SK-N-SH (cell line): ENCODE measurements at regions not wholly inside any gene's neighbourhood (a gene's known extent, or its start where the extent isn't known, plus 50 kb on each side); places are given as distances from the start of the nearest gene placed in this dataset.

Experiments
- CTCF ChIA-PET: fragments of 300-600, 350-600 bp; formaldehyde crosslinking; extraction: SDS; loops from one replicate; lab custom pipeline; 2021; lab: Yijun Ruan, JAX
- POLR2A ChIA-PET: fragments of 350-600 bp; sonication (Branson Sonifier 250); formaldehyde crosslinking; extraction: SDS; loops from one replicate; lab custom pipeline; 2020; ENCODE audit warnings: antibody characterized with exemption, inconsistent platforms; lab: Yijun Ruan, JAX
- DNase-seq: peaks from one replicate; pipeline ENCODE4 v3.0.0; 2012
- H2AFZ ChIP-seq: fragments of 200-600 bp; sonication (generic); 2 replicates; pipeline ENCODE4 v1.8.1; 2016; ENCODE audit warnings: antibody characterized with exemption, mild to moderate bottlenecking, low read depth
- H3F3A ChIP-seq: fragments of 200-600 bp; sonication (generic); replicated peaks from 2 replicates; pipeline ENCODE3; 2016; ENCODE audit warnings: antibody characterized with exemption, mild to moderate bottlenecking; ENCODE audit not compliant: insufficient read depth
- H3K27ac ChIP-seq, 2 experiments: fragments of 200-500 bp in 1 of 2; fragments of 200-600 bp in 1 of 2; sonication (Bioruptor generic) in 1 of 2; sonication (generic), shearing (Covaris generic) in 1 of 2; 2 replicates each; pipeline versions ENCODE4 v1.5.1 to v1.6.1; 2014 to 2016; ENCODE audit warnings: low read depth in 2 of 2, inconsistent platforms in 1 of 2, low read length in 1 of 2, mild to moderate bottlenecking in 1 of 2, mixed read lengths in 1 of 2
- H3K27me3 ChIP-seq: fragments of 200-600 bp; sonication (generic), shearing (Covaris generic); 2 replicates; pipeline ENCODE4 v1.6.1; 2016; ENCODE audit warnings: mixed run types; ENCODE audit not compliant: insufficient read depth
- H3K36me3 ChIP-seq, 2 experiments: fragments of 200-500 bp in 1 of 2; fragments of 200-600 bp in 1 of 2; sonication (Bioruptor generic) in 1 of 2; sonication (generic) in 1 of 2; replicated peaks in 1 of 2; 2 replicates each; pipeline versions ENCODE3 to v1.5.1; 2014 to 2016; ENCODE audit warnings: low read length in 1 of 2, mild to moderate bottlenecking in 1 of 2; ENCODE audit not compliant: insufficient read depth in 2 of 2, control insufficient read depth in 1 of 2
- H3K4me1 ChIP-seq, 2 experiments: fragments of 200-500 bp in 1 of 2; fragments of 200-600 bp in 1 of 2; sonication (Bioruptor generic) in 1 of 2; sonication (generic), shearing (Covaris generic) in 1 of 2; 2 replicates each; pipeline versions ENCODE4 v1.5.1 to v1.6.1; 2014 to 2016; ENCODE audit warnings: low read depth in 1 of 2, low read length in 1 of 2, mixed run types in 1 of 2; ENCODE audit not compliant: insufficient read depth in 2 of 2, control insufficient read depth in 1 of 2
- H3K4me2 ChIP-seq: fragments of 200-600 bp; sonication (generic), shearing (Covaris generic); 2 replicates; pipeline ENCODE4 v1.6.1; 2017; ENCODE audit warnings: mixed run types
- H3K4me3 ChIP-seq, 2 experiments: fragments of 200-500 bp in 1 of 2; fragments of 200-600 bp in 1 of 2; sonication (Bioruptor generic) in 1 of 2; sonication (generic), shearing (Covaris generic) in 1 of 2; 2 replicates each; pipeline versions ENCODE4 v1.5.1 to v1.8.1; 2014 to 2016; ENCODE audit warnings: low read depth in 2 of 2, inconsistent platforms in 1 of 2, low read length in 1 of 2, mild to moderate bottlenecking in 1 of 2, mixed read lengths in 1 of 2, moderate library complexity in 1 of 2
- H3K79me2 ChIP-seq: fragments of 200-600 bp; sonication (generic); 2 replicates; pipeline ENCODE4 v1.8.1; 2017; ENCODE audit warnings: mild to moderate bottlenecking; ENCODE audit not compliant: insufficient read depth
- H3K9ac ChIP-seq: fragments of 200-600 bp; sonication (generic); 2 replicates; pipeline ENCODE4 v1.6.1; 2017; ENCODE audit warnings: mixed run types
- H3K9me2 ChIP-seq: fragments of 200-600 bp; sonication (generic); 2 replicates; pipeline ENCODE4 v1.6.1; 2017; ENCODE audit warnings: mixed run types
- H3K9me3 ChIP-seq: fragments of 200-600 bp; sonication (generic); 2 replicates; pipeline ENCODE4 v1.6.1; 2017; ENCODE audit warnings: mixed run types, mild to moderate bottlenecking, moderate library complexity
- H4K20me1 ChIP-seq: fragments of 200-600 bp; sonication (generic); 2 replicates; pipeline ENCODE4 v1.6.1; 2017; ENCODE audit warnings: mild to moderate bottlenecking, mixed run types; ENCODE audit not compliant: insufficient read depth
- CTCF ChIP-seq: fragments of 200-600 bp; sonication (generic); IDR thresholded peaks from 2 replicates; pipeline ENCODE4 v1.6.1; 2017; ENCODE audit warnings: antibody characterized with exemption, mild to moderate bottlenecking, moderate library complexity
- ELF1 ChIP-seq: IDR thresholded peaks from 2 replicates; pipeline ENCODE4 v1.4.0; 2012
- FOSL2 ChIP-seq: IDR thresholded peaks from 2 replicates; pipeline ENCODE4 v1.4.0; 2012; ENCODE audit warnings: low read depth, mild to moderate bottlenecking, moderate library complexity, borderline replicate concordance
- GATA2 ChIP-seq: sonication (generic); formaldehyde crosslinking; IDR thresholded peaks from 2 replicates; pipeline ENCODE4 v1.5.0; 2020; ENCODE audit warnings: mild to moderate bottlenecking, missing genetic modification reagents
- IRF3 ChIP-seq: fragments of 150-350 bp; IDR thresholded peaks from 2 replicates; pipeline ENCODE4 v1.6.1; 2016; ENCODE audit warnings: mild to moderate bottlenecking, low read depth, low read length
- MEF2A ChIP-seq: IDR thresholded peaks from 2 replicates; pipeline ENCODE4 v1.4.0; 2012; ENCODE audit warnings: low read depth, borderline replicate concordance
- NRF1 ChIP-seq: IDR thresholded peaks from 2 replicates; pipeline ENCODE4 v1.6.1; 2012; ENCODE audit warnings: low read depth, mild to moderate bottlenecking, low read length
- POLR2AphosphoS5 ChIP-seq: IDR thresholded peaks from 2 replicates; pipeline ENCODE4 v1.6.1; 2012; ENCODE audit warnings: low read depth, low read length
- RAD21 ChIP-seq: IDR thresholded peaks from 2 replicates; pipeline ENCODE4 v1.6.1; 2012; ENCODE audit warnings: mild to moderate bottlenecking, low read length
- RCOR1 ChIP-seq: fragments of 150-350 bp; IDR thresholded peaks from 2 replicates; pipeline ENCODE4 v1.6.1; 2017; ENCODE audit warnings: antibody characterized with exemption, low read length
- RFX5 ChIP-seq: IDR thresholded peaks from 2 replicates; pipeline ENCODE4 v1.6.1; 2012; ENCODE audit warnings: mild to moderate bottlenecking, improper control_type of control experiment, low read length
- SIN3A ChIP-seq: IDR thresholded peaks from 2 replicates; pipeline ENCODE4 v1.6.1; 2012; ENCODE audit warnings: low read depth, mild to moderate bottlenecking, low read length, moderate library complexity, borderline replicate concordance
- SMC3 ChIP-seq: IDR thresholded peaks from 2 replicates; pipeline ENCODE4 v1.6.1; 2012; ENCODE audit warnings: low read depth, low read length, improper control_type of control experiment
- TAF1 ChIP-seq: IDR thresholded peaks from 2 replicates; pipeline ENCODE4 v1.6.1; 2012; ENCODE audit warnings: low read depth, mild to moderate bottlenecking, low read length, moderate library complexity, borderline replicate concordance
- TEAD4 ChIP-seq: IDR thresholded peaks from 2 replicates; pipeline ENCODE4 v1.4.0; 2012; ENCODE audit warnings: mild to moderate bottlenecking, borderline replicate concordance; ENCODE audit not compliant: insufficient read depth
- ZBTB33 ChIP-seq: IDR thresholded peaks from 2 replicates; pipeline ENCODE4 v1.4.0; 2012; ENCODE audit warnings: low read depth, borderline replicate concordance
- WGBS: methylation state at CpG from one replicate; pipeline ENCODE4 v1.1.6; 2017; ENCODE audit warnings: low lambda C conversion rate; 5-methylcytosine and 5-hydroxymethylcytosine counted together
- TF ChIP-seq, protein P1 (sequence below): IDR thresholded peaks from 2 replicates; pipeline ENCODE4 v1.6.1; 2012; ENCODE audit warnings: mild to moderate bottlenecking, low read depth, low read length, moderate library complexity
- TF ChIP-seq, protein P2 (sequence below): IDR thresholded peaks from 2 replicates; pipeline ENCODE4; 2012
- TF ChIP-seq, protein P3 (sequence below): IDR thresholded peaks from 2 replicates; pipeline ENCODE4 v1.4.0; 2012; ENCODE audit warnings: low read depth, borderline replicate concordance

GRCh38 chr12:107417004-107417403 lies 268.6 kb upstream of the PWP1 start:
- Histone ChIP-seq H3K79me2 (no peaks in the 10 kb centered on the region), H3K9me2 (no peaks in the 10 kb centered on the region), H3K4me2 (no peak overlapping the region), H3F3A (peaks cover 7% of the 10 kb centered on the region), H3K36me3 (no peaks in the 10 kb centered on the region), H3K27ac (no peak overlapping the region), H3K9ac (no peak overlapping the region), H3K4me3 (no peak overlapping the region), H4K20me1 (no peaks in the 10 kb centered on the region), H3K9me3 (no peaks in the 10 kb centered on the region), H2AFZ (no peak overlapping the region), H3K4me1 (peaks cover 4% of the 10 kb centered on the region in 2 experiments; a peak in 1 of 4 replicates), H3K27me3 (no peaks in the 10 kb centered on the region)
- POLR2A ChIA-PET, result no interaction called here
- TF ChIP-seq SIN3A (no peak), SMC3 (no peak), ELF1 (no peak), CTCF (no peak), ZBTB33 (no peak), TAF1 (no peak), RFX5 (no peak), RAD21 (no peak), FOSL2 (no peak), GATA2 (no peak), MEF2A (no peak), RCOR1 (no peak), TEAD4 (no peak), IRF3 (no peak), NRF1 (no peak), POLR2AphosphoS5 (no peak)
- TF ChIP-seq, protein P1, sequence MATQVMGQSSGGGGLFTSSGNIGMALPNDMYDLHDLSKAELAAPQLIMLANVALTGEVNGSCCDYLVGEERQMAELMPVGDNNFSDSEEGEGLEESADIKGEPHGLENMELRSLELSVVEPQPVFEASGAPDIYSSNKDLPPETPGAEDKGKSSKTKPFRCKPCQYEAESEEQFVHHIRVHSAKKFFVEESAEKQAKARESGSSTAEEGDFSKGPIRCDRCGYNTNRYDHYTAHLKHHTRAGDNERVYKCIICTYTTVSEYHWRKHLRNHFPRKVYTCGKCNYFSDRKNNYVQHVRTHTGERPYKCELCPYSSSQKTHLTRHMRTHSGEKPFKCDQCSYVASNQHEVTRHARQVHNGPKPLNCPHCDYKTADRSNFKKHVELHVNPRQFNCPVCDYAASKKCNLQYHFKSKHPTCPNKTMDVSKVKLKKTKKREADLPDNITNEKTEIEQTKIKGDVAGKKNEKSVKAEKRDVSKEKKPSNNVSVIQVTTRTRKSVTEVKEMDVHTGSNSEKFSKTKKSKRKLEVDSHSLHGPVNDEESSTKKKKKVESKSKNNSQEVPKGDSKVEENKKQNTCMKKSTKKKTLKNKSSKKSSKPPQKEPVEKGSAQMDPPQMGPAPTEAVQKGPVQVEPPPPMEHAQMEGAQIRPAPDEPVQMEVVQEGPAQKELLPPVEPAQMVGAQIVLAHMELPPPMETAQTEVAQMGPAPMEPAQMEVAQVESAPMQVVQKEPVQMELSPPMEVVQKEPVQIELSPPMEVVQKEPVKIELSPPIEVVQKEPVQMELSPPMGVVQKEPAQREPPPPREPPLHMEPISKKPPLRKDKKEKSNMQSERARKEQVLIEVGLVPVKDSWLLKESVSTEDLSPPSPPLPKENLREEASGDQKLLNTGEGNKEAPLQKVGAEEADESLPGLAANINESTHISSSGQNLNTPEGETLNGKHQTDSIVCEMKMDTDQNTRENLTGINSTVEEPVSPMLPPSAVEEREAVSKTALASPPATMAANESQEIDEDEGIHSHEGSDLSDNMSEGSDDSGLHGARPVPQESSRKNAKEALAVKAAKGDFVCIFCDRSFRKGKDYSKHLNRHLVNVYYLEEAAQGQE, result no peak
- TF ChIP-seq, protein P2, sequence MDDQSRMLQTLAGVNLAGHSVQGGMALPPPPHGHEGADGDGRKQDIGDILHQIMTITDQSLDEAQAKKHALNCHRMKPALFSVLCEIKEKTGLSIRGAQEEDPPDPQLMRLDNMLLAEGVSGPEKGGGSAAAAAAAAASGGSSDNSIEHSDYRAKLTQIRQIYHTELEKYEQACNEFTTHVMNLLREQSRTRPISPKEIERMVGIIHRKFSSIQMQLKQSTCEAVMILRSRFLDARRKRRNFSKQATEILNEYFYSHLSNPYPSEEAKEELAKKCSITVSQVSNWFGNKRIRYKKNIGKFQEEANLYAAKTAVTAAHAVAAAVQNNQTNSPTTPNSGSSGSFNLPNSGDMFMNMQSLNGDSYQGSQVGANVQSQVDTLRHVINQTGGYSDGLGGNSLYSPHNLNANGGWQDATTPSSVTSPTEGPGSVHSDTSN, result no peak
- TF ChIP-seq, protein P3, sequence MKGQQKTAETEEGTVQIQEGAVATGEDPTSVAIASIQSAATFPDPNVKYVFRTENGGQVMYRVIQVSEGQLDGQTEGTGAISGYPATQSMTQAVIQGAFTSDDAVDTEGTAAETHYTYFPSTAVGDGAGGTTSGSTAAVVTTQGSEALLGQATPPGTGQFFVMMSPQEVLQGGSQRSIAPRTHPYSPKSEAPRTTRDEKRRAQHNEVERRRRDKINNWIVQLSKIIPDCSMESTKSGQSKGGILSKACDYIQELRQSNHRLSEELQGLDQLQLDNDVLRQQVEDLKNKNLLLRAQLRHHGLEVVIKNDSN, result no peak
- WGBS, result 85% methylated on average over 5 of the region's 5 CpGs
- CTCF ChIA-PET, result interaction anchor here (4.4 kb wide), 1 partner anchor 285 kb away, joined by 12 read pairs; no protein-coding TSS in a partner anchor
- DNase-seq, result no peak
